ENCODE measurements at regions not wholly inside any gene's neighbourhood (a gene's known extent, or its start where the extent isn't known, plus 50 kb on each side); places are given as distances from the start of the nearest gene placed in this dataset.

DNA sequence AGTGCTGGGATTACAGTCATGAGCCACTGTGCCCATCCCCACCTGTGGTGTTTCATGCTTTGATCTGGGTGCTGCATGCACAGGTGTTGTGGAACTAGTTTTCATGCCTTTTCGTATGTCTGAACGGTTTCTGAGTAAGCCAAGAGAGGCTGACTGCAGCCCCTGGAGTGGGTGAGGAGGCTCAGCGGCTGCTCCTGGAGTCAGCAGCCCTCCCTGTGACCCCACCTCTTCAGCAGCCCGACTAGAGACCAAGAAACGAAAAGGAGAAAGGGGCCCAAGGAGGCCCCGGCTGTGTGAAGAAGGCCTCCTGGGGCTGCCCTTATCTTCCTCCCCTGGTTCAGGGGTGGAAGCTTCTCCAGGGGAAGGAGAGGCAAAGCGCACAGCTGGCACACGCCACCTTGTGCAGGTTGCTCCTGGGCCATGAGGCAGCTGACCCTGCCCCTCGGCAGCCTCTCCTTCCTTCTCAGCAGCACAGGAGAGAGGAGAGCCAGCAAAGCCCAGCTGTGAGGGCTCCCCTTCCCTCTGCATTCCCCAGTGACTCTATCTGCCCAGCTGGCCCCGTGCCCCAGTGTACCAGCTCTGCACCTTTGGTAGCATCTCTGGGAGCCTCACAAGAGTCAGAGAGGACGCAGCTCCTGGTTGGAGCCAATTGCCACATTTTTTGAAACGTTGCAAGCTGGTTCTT lies 182.5 kb upstream of the HS6ST1 start:
- ATAC-seq (no peak), DNase-seq (ENCODE audit: low spot score) (no peak)
- no peak overlapping the region for H3K27ac Mint-ChIP-seq
- H3K36me3 Mint-ChIP-seq, result no peaks in the 10 kb centered on the region
- no peaks in the 10 kb centered on the region for H3K27me3 Mint-ChIP-seq (ENCODE audit: low read depth)
- CTCF ChIA-PET, result interaction anchor here (0.5 to 0.6 kb wide), 2 partner anchors 8 to 1336 kb away, joined by 3 to 6 read pairs; no protein-coding TSS in a partner anchor
- TF ChIP-seq CBFB (CRISPR knock-in tag; IDR thresholded peaks at IDR 0.05; ENCODE audit: low read depth) (no peak), ZNF232 (CRISPR knock-in tag; IDR thresholded peaks at IDR 0.05) (no peak), KAT7 (CRISPR knock-in tag; IDR thresholded peaks at IDR 0.05; ENCODE audit: borderline replicate concordance) (no peak), IRF1 (CRISPR knock-in tag; IDR thresholded peaks at IDR 0.05) (no peak), E2F5 (CRISPR knock-in tag; IDR thresholded peaks at IDR 0.05) (no peak), GABPB1 (CRISPR knock-in tag; IDR thresholded peaks at IDR 0.05) (no peak), ATF2 (CRISPR knock-in tag; IDR thresholded peaks at IDR 0.05; ENCODE audit: borderline replicate concordance, low read depth) (no peak), ZBTB43 (CRISPR knock-in tag; IDR thresholded peaks at IDR 0.05) (no peak), SMAD3 (CRISPR knock-in tag; IDR thresholded peaks at IDR 0.05; ENCODE audit: borderline replicate concordance) (no peak), E2F4 (CRISPR knock-in tag; IDR thresholded peaks at IDR 0.05; ENCODE audit: borderline replicate concordance, low read depth) (no peak), HMGA2 (CRISPR knock-in tag; IDR thresholded peaks at IDR 0.05) (no peak), GTF2I (CRISPR knock-in tag; conservative IDR thresholded peaks at IDR 0.05) (no peak), E2F1 (CRISPR knock-in tag; IDR thresholded peaks at IDR 0.05) (no peak), ESRRA (CRISPR knock-in tag; IDR thresholded peaks at IDR 0.05; ENCODE audit: borderline replicate concordance) (no peak), MXD4 (CRISPR knock-in tag; IDR thresholded peaks at IDR 0.05; ENCODE audit: borderline replicate concordance) (no peak), NFYB (CRISPR knock-in tag; conservative IDR thresholded peaks at IDR 0.05; ENCODE audit: low read depth) (no peak), PRRX2 (CRISPR knock-in tag; IDR thresholded peaks at IDR 0.05) (no peak)
- TF ChIP-seq, protein P1, sequence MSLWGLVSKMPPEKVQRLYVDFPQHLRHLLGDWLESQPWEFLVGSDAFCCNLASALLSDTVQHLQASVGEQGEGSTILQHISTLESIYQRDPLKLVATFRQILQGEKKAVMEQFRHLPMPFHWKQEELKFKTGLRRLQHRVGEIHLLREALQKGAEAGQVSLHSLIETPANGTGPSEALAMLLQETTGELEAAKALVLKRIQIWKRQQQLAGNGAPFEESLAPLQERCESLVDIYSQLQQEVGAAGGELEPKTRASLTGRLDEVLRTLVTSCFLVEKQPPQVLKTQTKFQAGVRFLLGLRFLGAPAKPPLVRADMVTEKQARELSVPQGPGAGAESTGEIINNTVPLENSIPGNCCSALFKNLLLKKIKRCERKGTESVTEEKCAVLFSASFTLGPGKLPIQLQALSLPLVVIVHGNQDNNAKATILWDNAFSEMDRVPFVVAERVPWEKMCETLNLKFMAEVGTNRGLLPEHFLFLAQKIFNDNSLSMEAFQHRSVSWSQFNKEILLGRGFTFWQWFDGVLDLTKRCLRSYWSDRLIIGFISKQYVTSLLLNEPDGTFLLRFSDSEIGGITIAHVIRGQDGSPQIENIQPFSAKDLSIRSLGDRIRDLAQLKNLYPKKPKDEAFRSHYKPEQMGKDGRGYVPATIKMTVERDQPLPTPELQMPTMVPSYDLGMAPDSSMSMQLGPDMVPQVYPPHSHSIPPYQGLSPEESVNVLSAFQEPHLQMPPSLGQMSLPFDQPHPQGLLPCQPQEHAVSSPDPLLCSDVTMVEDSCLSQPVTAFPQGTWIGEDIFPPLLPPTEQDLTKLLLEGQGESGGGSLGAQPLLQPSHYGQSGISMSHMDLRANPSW (CRISPR knock-in tag; conservative IDR thresholded peaks at IDR 0.05; ENCODE audit: low read depth), result no peak
- TF ChIP-seq, protein P2, sequence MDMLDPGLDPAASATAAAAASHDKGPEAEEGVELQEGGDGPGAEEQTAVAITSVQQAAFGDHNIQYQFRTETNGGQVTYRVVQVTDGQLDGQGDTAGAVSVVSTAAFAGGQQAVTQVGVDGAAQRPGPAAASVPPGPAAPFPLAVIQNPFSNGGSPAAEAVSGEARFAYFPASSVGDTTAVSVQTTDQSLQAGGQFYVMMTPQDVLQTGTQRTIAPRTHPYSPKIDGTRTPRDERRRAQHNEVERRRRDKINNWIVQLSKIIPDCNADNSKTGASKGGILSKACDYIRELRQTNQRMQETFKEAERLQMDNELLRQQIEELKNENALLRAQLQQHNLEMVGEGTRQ (CRISPR knock-in tag; IDR thresholded peaks at IDR 0.05), result no peak
- TF ChIP-seq, protein P3, sequence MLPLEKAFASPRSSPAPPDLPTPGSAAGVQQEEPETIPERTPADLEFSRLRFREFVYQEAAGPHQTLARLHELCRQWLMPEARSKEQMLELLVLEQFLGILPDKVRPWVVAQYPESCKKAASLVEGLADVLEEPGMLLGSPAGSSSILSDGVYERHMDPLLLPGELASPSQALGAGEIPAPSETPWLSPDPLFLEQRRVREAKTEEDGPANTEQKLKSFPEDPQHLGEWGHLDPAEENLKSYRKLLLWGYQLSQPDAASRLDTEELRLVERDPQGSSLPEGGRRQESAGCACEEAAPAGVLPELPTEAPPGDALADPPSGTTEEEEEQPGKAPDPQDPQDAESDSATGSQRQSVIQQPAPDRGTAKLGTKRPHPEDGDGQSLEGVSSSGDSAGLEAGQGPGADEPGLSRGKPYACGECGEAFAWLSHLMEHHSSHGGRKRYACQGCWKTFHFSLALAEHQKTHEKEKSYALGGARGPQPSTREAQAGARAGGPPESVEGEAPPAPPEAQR (CRISPR knock-in tag; IDR thresholded peaks at IDR 0.05), result no peak
- no peaks in the 10 kb centered on the region for H3K9me3 Mint-ChIP-seq
- no peak overlapping the region for H3K4me3 Mint-ChIP-seq
- H3K4me1 Mint-ChIP-seq, result peaks cover 5% of the 10 kb centered on the region
- POLR2A ChIA-PET, result no interaction called here
